ENCODE measurements at regions not wholly inside any gene's neighbourhood (a gene's known extent, or its start where the extent isn't known, plus 50 kb on each side); places are given as distances from the start of the nearest gene placed in this dataset.

GRCh38 chr5:17428176-17428800 is 69.7 kb upstream of the TAF11L2 start:
- H3K4me3 ChIP-seq (ENCODE audit: low read length), result no peak overlapping the region
- no peaks in the 10 kb centered on the region for H3K27me3 ChIP-seq (ENCODE audit: insufficient read depth, low read depth, low read length)
- H3K9me2 ChIP-seq (ENCODE audit: insufficient read depth, low read length), result no peaks in the 10 kb centered on the region
- no peak overlapping the region for H3K4me2 ChIP-seq (ENCODE audit: low read length)
- no peak overlapping the region for H3K9ac ChIP-seq (ENCODE audit: low read length)
- no peaks in the 10 kb centered on the region for H3F3A ChIP-seq (ENCODE audit: insufficient read depth, low read length, poor library complexity, severe bottlenecking)
- no peaks in the 10 kb centered on the region for H4K20me1 ChIP-seq (ENCODE audit: insufficient read depth)
- H3K9me3 ChIP-seq (ENCODE audit: low read length), result no peaks in the 10 kb centered on the region
- H3K36me3 ChIP-seq (ENCODE audit: insufficient read depth, low read length), result no peaks in the 10 kb centered on the region
- TF ChIP-seq REST (IDR thresholded peaks at IDR 0.05; ENCODE audit: borderline replicate concordance), result no peak
- TF ChIP-seq EZH2 (IDR thresholded peaks at IDR 0.05; ENCODE audit: borderline replicate concordance, insufficient read depth, low read length, poor library complexity, severe bottlenecking), result no peak
- no peak for TF ChIP-seq RAD21 (conservative IDR thresholded peaks at IDR 0.05)
- no peak for TF ChIP-seq SMC3 (conservative IDR thresholded peaks at IDR 0.05; ENCODE audit: poor library complexity)
- no peak for TF ChIP-seq POLR2AphosphoS5 (IDR thresholded peaks at IDR 0.05)
- TF ChIP-seq TAF1 (IDR thresholded peaks at IDR 0.05; ENCODE audit: low read depth), result no peak
- TF ChIP-seq, protein P1, sequence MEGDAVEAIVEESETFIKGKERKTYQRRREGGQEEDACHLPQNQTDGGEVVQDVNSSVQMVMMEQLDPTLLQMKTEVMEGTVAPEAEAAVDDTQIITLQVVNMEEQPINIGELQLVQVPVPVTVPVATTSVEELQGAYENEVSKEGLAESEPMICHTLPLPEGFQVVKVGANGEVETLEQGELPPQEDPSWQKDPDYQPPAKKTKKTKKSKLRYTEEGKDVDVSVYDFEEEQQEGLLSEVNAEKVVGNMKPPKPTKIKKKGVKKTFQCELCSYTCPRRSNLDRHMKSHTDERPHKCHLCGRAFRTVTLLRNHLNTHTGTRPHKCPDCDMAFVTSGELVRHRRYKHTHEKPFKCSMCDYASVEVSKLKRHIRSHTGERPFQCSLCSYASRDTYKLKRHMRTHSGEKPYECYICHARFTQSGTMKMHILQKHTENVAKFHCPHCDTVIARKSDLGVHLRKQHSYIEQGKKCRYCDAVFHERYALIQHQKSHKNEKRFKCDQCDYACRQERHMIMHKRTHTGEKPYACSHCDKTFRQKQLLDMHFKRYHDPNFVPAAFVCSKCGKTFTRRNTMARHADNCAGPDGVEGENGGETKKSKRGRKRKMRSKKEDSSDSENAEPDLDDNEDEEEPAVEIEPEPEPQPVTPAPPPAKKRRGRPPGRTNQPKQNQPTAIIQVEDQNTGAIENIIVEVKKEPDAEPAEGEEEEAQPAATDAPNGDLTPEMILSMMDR (IDR thresholded peaks at IDR 0.05; ENCODE audit: poor library complexity, severe bottlenecking), result no peak
- TF ChIP-seq MXI1 (conservative IDR thresholded peaks at IDR 0.05; ENCODE audit: poor library complexity, severe bottlenecking), result no peak
- TF ChIP-seq EP300 (conservative IDR thresholded peaks at IDR 0.05; ENCODE audit: poor library complexity, severe bottlenecking), result no peak
- no peaks in the 10 kb centered on the region for H3K79me2 ChIP-seq (replicated peaks; ENCODE audit: insufficient read depth, low read length)
- no peak overlapping the region for H3K27ac ChIP-seq (ENCODE audit: low read length)
- no peak overlapping the region for H2AFZ ChIP-seq (ENCODE audit: low read depth, low read length)

DNA sequence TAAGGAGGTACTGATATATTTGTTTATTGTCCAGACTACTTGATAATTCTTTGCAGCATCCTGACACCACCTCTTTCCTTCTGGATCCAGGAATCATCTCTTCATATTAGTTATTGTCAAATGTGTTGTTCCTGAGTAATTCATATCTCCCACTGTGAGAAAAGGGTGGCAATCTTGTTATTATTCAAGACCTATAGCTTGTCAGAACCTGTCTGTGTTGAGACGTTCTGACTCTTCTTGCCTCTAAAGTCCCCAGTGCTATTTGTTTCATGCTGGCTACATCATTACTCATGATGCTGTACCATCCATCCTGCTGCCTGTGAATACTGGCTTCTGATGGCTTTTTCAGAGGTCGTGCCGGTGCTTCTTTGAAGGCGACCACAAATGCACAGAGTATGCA is 68.7 kb upstream of the TAF11L2 start:
- Histone ChIP-seq H3K9me2 (ENCODE audit: insufficient read depth, low read length) (no peaks in the 10 kb centered on the region), H2AFZ (ENCODE audit: low read depth, low read length) (no peak overlapping the region), H4K20me1 (ENCODE audit: insufficient read depth) (no peaks in the 10 kb centered on the region), H3K27ac (ENCODE audit: low read length) (peak overlapping the region; percentile 35), H3K36me3 (ENCODE audit: insufficient read depth, low read length) (no peaks in the 10 kb centered on the region), H3F3A (ENCODE audit: insufficient read depth, low read length, poor library complexity, severe bottlenecking) (no peaks in the 10 kb centered on the region), H3K9me3 (ENCODE audit: low read length) (no peaks in the 10 kb centered on the region), H3K27me3 (ENCODE audit: insufficient read depth, low read depth, low read length) (no peaks in the 10 kb centered on the region), H3K9ac (ENCODE audit: low read length) (no peak overlapping the region), H3K4me3 (ENCODE audit: low read length) (peak overlapping the region; percentile 14), H3K79me2 (replicated peaks; ENCODE audit: insufficient read depth, low read length) (no peaks in the 10 kb centered on the region), H3K4me2 (ENCODE audit: low read length) (peak overlapping the region; percentile 5)
- TF ChIP-seq EP300 (conservative IDR thresholded peaks at IDR 0.05; ENCODE audit: poor library complexity, severe bottlenecking) (peak; percentile 77), SMC3 (conservative IDR thresholded peaks at IDR 0.05; ENCODE audit: poor library complexity) (no peak), POLR2AphosphoS5 (IDR thresholded peaks at IDR 0.05) (peak; percentile 71), RAD21 (conservative IDR thresholded peaks at IDR 0.05) (no peak), TAF1 (IDR thresholded peaks at IDR 0.05; ENCODE audit: low read depth) (no peak), REST (IDR thresholded peaks at IDR 0.05; ENCODE audit: borderline replicate concordance) (peak; percentile 61), MXI1 (conservative IDR thresholded peaks at IDR 0.05; ENCODE audit: poor library complexity, severe bottlenecking) (no peak)
- TF ChIP-seq, protein P1 (IDR thresholded peaks at IDR 0.05; ENCODE audit: poor library complexity, severe bottlenecking), result no peak

All from neural cell (in vitro differentiated cells).